ENCODE measurements at regions not wholly inside any gene's neighbourhood (a gene's known extent, or its start where the extent isn't known, plus 50 kb on each side); places are given as distances from the start of the nearest gene placed in this dataset.

DNA sequence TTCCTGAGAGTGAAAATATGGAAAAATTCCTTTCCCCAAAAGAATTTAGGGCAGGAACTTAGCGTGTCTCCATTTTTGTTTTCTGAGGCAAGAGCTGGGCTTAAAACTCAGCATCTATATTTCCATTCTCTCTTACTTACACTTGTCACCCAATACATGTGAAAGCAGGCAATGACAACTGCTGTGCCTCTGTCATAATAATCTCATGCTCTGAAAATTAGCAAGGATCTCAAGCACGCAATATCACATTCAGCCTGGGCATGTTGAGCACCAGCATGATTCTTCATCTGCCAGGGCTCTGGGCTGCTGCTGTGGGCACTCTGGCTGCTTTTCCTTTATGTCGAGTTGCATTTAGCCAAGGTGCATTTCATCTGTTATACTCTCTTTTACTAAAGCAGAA is 255.5 kb downstream of the SNX10 start:
- Histone ChIP-seq H3K4me3 (no peak overlapping the region), H3K27ac (ENCODE audit: control insufficient read depth, insufficient read depth) (no peak overlapping the region), H3K36me3 (ENCODE audit: control insufficient read depth in 2 of 2, insufficient read depth in 2 of 2, low read length in 1 of 2) (no peaks in the 10 kb centered on the region), H3K9ac (ENCODE audit: control insufficient read depth, insufficient read depth, low read length) (no peak overlapping the region), H3K9me3 (replicated peaks; ENCODE audit: control insufficient read depth, insufficient read depth, low read length) (no peaks in the 10 kb centered on the region), H2AFZ (ENCODE audit: control insufficient read depth, low read depth, low read length) (no peak overlapping the region), H3K79me2 (ENCODE audit: control insufficient read depth, insufficient read depth, low read length) (no peaks in the 10 kb centered on the region), H3K4me2 (ENCODE audit: control insufficient read depth, insufficient read depth) (no peak overlapping the region), H3K4me1 (ENCODE audit: control insufficient read depth, insufficient read depth, low read length) (no peaks in the 10 kb centered on the region), H4K20me1 (ENCODE audit: control insufficient read depth, insufficient read depth) (no peaks in the 10 kb centered on the region), H3K27me3 (replicated peaks in 1 of 2; ENCODE audit: control insufficient read depth in 2 of 2, insufficient read depth in 2 of 2, low read length in 1 of 2) (peaks cover 0 to 7% of the 10 kb centered on the region in 2 experiments; a peak in 2 of 4 replicates)
- ATAC-seq (no peak), DNase-seq (ENCODE audit: low read depth, low spot score) (no peak), FAIRE-seq (no peak)
- no peak for TF ChIP-seq MXI1 (IDR thresholded peaks at IDR 0.05; ENCODE audit: low read depth, low read length)
- TF ChIP-seq SRF (IDR thresholded peaks at IDR 0.05; ENCODE audit: low read depth in 2 of 2, low read length in 2 of 2) = no peak
- TF ChIP-seq SMARCA5 (IDR thresholded peaks at IDR 0.05) = no peak
- no peak for TF ChIP-seq HDGF (IDR thresholded peaks at IDR 0.05)
- TF ChIP-seq SP1 (IDR thresholded peaks at IDR 0.05; ENCODE audit: low read depth, low read length) = no peak
- no peak for TF ChIP-seq RFX5 (IDR thresholded peaks at IDR 0.05; ENCODE audit: low read depth, low read length)
- no peak for TF ChIP-seq FOXK2 (IDR thresholded peaks at IDR 0.05)
- TF ChIP-seq NFXL1 (IDR thresholded peaks at IDR 0.05; ENCODE audit: borderline replicate concordance) = no peak
- no peak for TF ChIP-seq TCF3 (IDR thresholded peaks at IDR 0.05; ENCODE audit: borderline replicate concordance, insufficient read depth, low read depth, low read length)
- TF ChIP-seq, protein P1, sequence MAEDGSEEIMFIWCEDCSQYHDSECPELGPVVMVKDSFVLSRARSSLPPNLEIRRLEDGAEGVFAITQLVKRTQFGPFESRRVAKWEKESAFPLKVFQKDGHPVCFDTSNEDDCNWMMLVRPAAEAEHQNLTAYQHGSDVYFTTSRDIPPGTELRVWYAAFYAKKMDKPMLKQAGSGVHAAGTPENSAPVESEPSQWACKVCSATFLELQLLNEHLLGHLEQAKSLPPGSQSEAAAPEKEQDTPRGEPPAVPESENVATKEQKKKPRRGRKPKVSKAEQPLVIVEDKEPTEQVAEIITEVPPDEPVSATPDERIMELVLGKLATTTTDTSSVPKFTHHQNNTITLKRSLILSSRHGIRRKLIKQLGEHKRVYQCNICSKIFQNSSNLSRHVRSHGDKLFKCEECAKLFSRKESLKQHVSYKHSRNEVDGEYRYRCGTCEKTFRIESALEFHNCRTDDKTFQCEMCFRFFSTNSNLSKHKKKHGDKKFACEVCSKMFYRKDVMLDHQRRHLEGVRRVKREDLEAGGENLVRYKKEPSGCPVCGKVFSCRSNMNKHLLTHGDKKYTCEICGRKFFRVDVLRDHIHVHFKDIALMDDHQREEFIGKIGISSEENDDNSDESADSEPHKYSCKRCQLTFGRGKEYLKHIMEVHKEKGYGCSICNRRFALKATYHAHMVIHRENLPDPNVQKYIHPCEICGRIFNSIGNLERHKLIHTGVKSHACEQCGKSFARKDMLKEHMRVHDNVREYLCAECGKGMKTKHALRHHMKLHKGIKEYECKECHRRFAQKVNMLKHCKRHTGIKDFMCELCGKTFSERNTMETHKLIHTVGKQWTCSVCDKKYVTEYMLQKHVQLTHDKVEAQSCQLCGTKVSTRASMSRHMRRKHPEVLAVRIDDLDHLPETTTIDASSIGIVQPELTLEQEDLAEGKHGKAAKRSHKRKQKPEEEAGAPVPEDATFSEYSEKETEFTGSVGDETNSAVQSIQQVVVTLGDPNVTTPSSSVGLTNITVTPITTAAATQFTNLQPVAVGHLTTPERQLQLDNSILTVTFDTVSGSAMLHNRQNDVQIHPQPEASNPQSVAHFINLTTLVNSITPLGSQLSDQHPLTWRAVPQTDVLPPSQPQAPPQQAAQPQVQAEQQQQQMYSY (CRISPR knock-in tag; IDR thresholded peaks at IDR 0.05) = no peak
- no peak for TF ChIP-seq ZSCAN29 (IDR thresholded peaks at IDR 0.05)
- TF ChIP-seq CREB1 (IDR thresholded peaks at IDR 0.05; ENCODE audit: low read depth) = no peak
- in situ Hi-C loops (cut with MboI) (no loop called here), intact Hi-C loops (cut with micrococcal nuclease; ENCODE audit: unreplicated experiment) (no loop called here)
- no TSS peak for BruUV-seq (replicated peaks)
- ChIA-PET POLR2A (no interaction called here), SMC1A (ENCODE audit: uncharacterized antibody, unreplicated experiment) (interaction anchor here (1.2 kb wide), 1 partner anchor 29 kb away, joined by 3 read pairs; no protein-coding TSS in a partner anchor), CTCF (no interaction called here), RAD21 (ENCODE audit: unreplicated experiment) (no interaction called here)
- 35% methylated on average over 3 of the region's 3 CpGs for WGBS (ENCODE audit: insufficient coverage, insufficient replicate concordance, low lambda C conversion rate, missing lambda C conversion rate)

Measured in GM12878 (cell line).